ENCODE measurements at regions not wholly inside any gene's neighbourhood (a gene's known extent, or its start where the extent isn't known, plus 50 kb on each side); places are given as distances from the start of the nearest gene placed in this dataset.

GRCh38 chr6:95083506-95083905 lies 493.8 kb upstream of the MANEA start:
- H3K4me1 ChIP-seq (ENCODE audit: control insufficient read depth in 1 of 2, insufficient read depth in 2 of 2, low read length in 2 of 2), result no peaks in the 10 kb centered on the region
- H3K36me3 ChIP-seq (ENCODE audit: control insufficient read depth in 1 of 2, insufficient read depth in 2 of 2, low read length in 2 of 2), result no peaks in the 10 kb centered on the region
- H4K12ac ChIP-seq (ENCODE audit: low read depth, low read length), result no peak overlapping the region
- no peaks in the 10 kb centered on the region for H3K27me3 ChIP-seq (ENCODE audit: insufficient read depth, low read length)
- no peak overlapping the region for H2AFZ ChIP-seq (ENCODE audit: insufficient read depth, low read length, poor library complexity)
- no peak overlapping the region for H2BK120ac ChIP-seq (ENCODE audit: insufficient read depth, low read length, poor library complexity)
- H3K27ac ChIP-seq (ENCODE audit: low read depth, low read length), result no peak overlapping the region
- no peak overlapping the region for H3K14ac ChIP-seq (ENCODE audit: low read length)
- H3K79me2 ChIP-seq (ENCODE audit: control insufficient read depth, insufficient read depth, low read length, poor library complexity), result no peaks in the 10 kb centered on the region
- no peak overlapping the region for H3K18ac ChIP-seq (ENCODE audit: low read length)
- no CpG with 5 or more reads among the region's 12 CpGs for WGBS (ENCODE audit: extremely low coverage, insufficient coverage, insufficient read length)
- H2AK5ac ChIP-seq (ENCODE audit: low read length), result no peak overlapping the region
- no peak overlapping the region for H3K9ac ChIP-seq (ENCODE audit: low read length)
- peak overlapping the region; percentile 10 for H3K4me3 ChIP-seq (ENCODE audit: low read depth, low read length)
- H3K23ac ChIP-seq (ENCODE audit: low read length), result no peak overlapping the region
- H4K91ac ChIP-seq (ENCODE audit: low read depth, low read length), result no peak overlapping the region
- no peak overlapping the region for H3K4me2 ChIP-seq (ENCODE audit: low read length)
- no peak for DNase-seq
- no peak overlapping the region for H2BK5ac ChIP-seq (ENCODE audit: low read depth, low read length, poor library complexity)
- H4K8ac ChIP-seq (ENCODE audit: low read depth, low read length), result no peak overlapping the region
- H3K9me3 ChIP-seq (ENCODE audit: insufficient read depth, low read depth, low read length), result no peaks in the 10 kb centered on the region
- H2BK12ac ChIP-seq (ENCODE audit: low read length), result no peak overlapping the region
- no peak overlapping the region for H3K4ac ChIP-seq (ENCODE audit: low read depth, low read length)
- no peaks in the 10 kb centered on the region for H3K79me1 ChIP-seq (ENCODE audit: low read length)

GRCh38 chr6:95084867-95085266 lies 492.5 kb upstream of the MANEA start:
- peak in 1 of 2 donors; percentile 6 for DNase-seq
- Histone ChIP-seq H3K18ac (ENCODE audit: low read length) (no peak overlapping the region), H3K9me3 (ENCODE audit: insufficient read depth, low read depth, low read length) (no peaks in the 10 kb centered on the region), H2AK5ac (ENCODE audit: low read length) (no peak overlapping the region), H3K14ac (ENCODE audit: low read length) (no peak overlapping the region), H2BK5ac (ENCODE audit: low read depth, low read length, poor library complexity) (no peak overlapping the region), H3K23ac (ENCODE audit: low read length) (no peak overlapping the region), H3K36me3 (ENCODE audit: control insufficient read depth in 1 of 2, insufficient read depth in 2 of 2, low read length in 2 of 2) (no peaks in the 10 kb centered on the region), H3K79me2 (ENCODE audit: control insufficient read depth, insufficient read depth, low read length, poor library complexity) (no peaks in the 10 kb centered on the region), H2BK12ac (ENCODE audit: low read length) (no peak overlapping the region), H2AFZ (ENCODE audit: insufficient read depth, low read length, poor library complexity) (no peak overlapping the region), H3K4me2 (ENCODE audit: low read length) (no peak overlapping the region), H3K4me1 (ENCODE audit: control insufficient read depth in 1 of 2, insufficient read depth in 2 of 2, low read length in 2 of 2) (no peaks in the 10 kb centered on the region), H3K4me3 (ENCODE audit: low read depth, low read length) (no peak overlapping the region), H3K4ac (ENCODE audit: low read depth, low read length) (no peak overlapping the region), H4K91ac (ENCODE audit: low read depth, low read length) (no peak overlapping the region), H4K12ac (ENCODE audit: low read depth, low read length) (no peak overlapping the region), H3K27me3 (ENCODE audit: insufficient read depth, low read length) (no peaks in the 10 kb centered on the region), H3K27ac (ENCODE audit: low read depth, low read length) (no peak overlapping the region), H3K79me1 (ENCODE audit: low read length) (no peaks in the 10 kb centered on the region), H3K9ac (ENCODE audit: low read length) (no peak overlapping the region), H2BK120ac (ENCODE audit: insufficient read depth, low read length, poor library complexity) (no peak overlapping the region), H4K8ac (ENCODE audit: low read depth, low read length) (no peak overlapping the region)
- WGBS (ENCODE audit: extremely low coverage, insufficient coverage, insufficient read length), result no CpG with 5 or more reads among the region's 19 CpGs

GRCh38 chr6:95087394-95088097 lies 489.8 kb upstream of the MANEA start:
- Histone ChIP-seq H2BK120ac (ENCODE audit: insufficient read depth, low read length, poor library complexity) (no peak overlapping the region), H3K4me2 (ENCODE audit: low read length) (no peak overlapping the region), H4K8ac (ENCODE audit: low read depth, low read length) (no peak overlapping the region)

GRCh38 chr6:95091823-95092436 lies 485.4 kb upstream of the MANEA start:
- no peaks in the 10 kb centered on the region for H3K36me3 ChIP-seq (ENCODE audit: control insufficient read depth in 1 of 2, insufficient read depth in 2 of 2, low read length in 2 of 2)
- DNase-seq, result peak in 1 of 2 donors; percentile 76
- no peak overlapping the region for H3K4me3 ChIP-seq (ENCODE audit: low read depth, low read length)
- H2BK120ac ChIP-seq (ENCODE audit: insufficient read depth, low read length, poor library complexity), result no peak overlapping the region
- H3K4ac ChIP-seq (ENCODE audit: low read depth, low read length), result no peak overlapping the region
- no peak overlapping the region for H4K91ac ChIP-seq (ENCODE audit: low read depth, low read length)
- H3K79me1 ChIP-seq (ENCODE audit: low read length), result no peaks in the 10 kb centered on the region
- H4K12ac ChIP-seq (ENCODE audit: low read depth, low read length), result no peak overlapping the region
- no peak overlapping the region for H2BK5ac ChIP-seq (ENCODE audit: low read depth, low read length, poor library complexity)
- WGBS (ENCODE audit: extremely low coverage, insufficient coverage, insufficient read length), result no CpG with 5 or more reads among the region's 5 CpGs
- no peak overlapping the region for H3K27ac ChIP-seq (ENCODE audit: low read depth, low read length)
- H4K8ac ChIP-seq (ENCODE audit: low read depth, low read length), result no peak overlapping the region
- H3K14ac ChIP-seq (ENCODE audit: low read length), result no peak overlapping the region
- no peak overlapping the region for H3K9ac ChIP-seq (ENCODE audit: low read length)
- no peak overlapping the region for H3K23ac ChIP-seq (ENCODE audit: low read length)
- no peak overlapping the region for H2AK5ac ChIP-seq (ENCODE audit: low read length)
- H3K18ac ChIP-seq (ENCODE audit: low read length), result no peak overlapping the region
- H3K9me3 ChIP-seq (ENCODE audit: insufficient read depth, low read depth, low read length), result no peaks in the 10 kb centered on the region
- no peaks in the 10 kb centered on the region for H3K79me2 ChIP-seq (ENCODE audit: control insufficient read depth, insufficient read depth, low read length, poor library complexity)
- no peaks in the 10 kb centered on the region for H3K4me1 ChIP-seq (ENCODE audit: control insufficient read depth in 1 of 2, insufficient read depth in 2 of 2, low read length in 2 of 2)
- no peaks in the 10 kb centered on the region for H3K27me3 ChIP-seq (ENCODE audit: insufficient read depth, low read length)
- H2BK12ac ChIP-seq (ENCODE audit: low read length), result no peak overlapping the region
- no peak overlapping the region for H2AFZ ChIP-seq (ENCODE audit: insufficient read depth, low read length, poor library complexity)
- no peak overlapping the region for H3K4me2 ChIP-seq (ENCODE audit: low read length)

More at GRCh38 chr6:95087394-95088097, 489.8 kb upstream of the MANEA start:
- no CpG with 5 or more reads among the region's 8 CpGs for WGBS (ENCODE audit: extremely low coverage, insufficient coverage, insufficient read length)
- Histone ChIP-seq H3K23ac (ENCODE audit: low read length) (no peak overlapping the region), H4K12ac (ENCODE audit: low read depth, low read length) (no peak overlapping the region), H3K14ac (ENCODE audit: low read length) (no peak overlapping the region), H2AFZ (ENCODE audit: insufficient read depth, low read length, poor library complexity) (no peak overlapping the region), H3K4me3 (ENCODE audit: low read depth, low read length) (no peak overlapping the region), H3K4me1 (ENCODE audit: control insufficient read depth in 1 of 2, insufficient read depth in 2 of 2, low read length in 2 of 2) (no peaks in the 10 kb centered on the region), H2BK12ac (ENCODE audit: low read length) (no peak overlapping the region), H3K9ac (ENCODE audit: low read length) (no peak overlapping the region), H3K79me1 (ENCODE audit: low read length) (no peaks in the 10 kb centered on the region), H3K27ac (ENCODE audit: low read depth, low read length) (no peak overlapping the region), H3K4ac (ENCODE audit: low read depth, low read length) (no peak overlapping the region), H2BK5ac (ENCODE audit: low read depth, low read length, poor library complexity) (no peak overlapping the region), H3K79me2 (ENCODE audit: control insufficient read depth, insufficient read depth, low read length, poor library complexity) (no peaks in the 10 kb centered on the region), H3K27me3 (ENCODE audit: insufficient read depth, low read length) (no peaks in the 10 kb centered on the region), H3K18ac (ENCODE audit: low read length) (no peak overlapping the region), H3K9me3 (ENCODE audit: insufficient read depth, low read depth, low read length) (no peaks in the 10 kb centered on the region), H2AK5ac (ENCODE audit: low read length) (no peak overlapping the region), H3K36me3 (ENCODE audit: control insufficient read depth in 1 of 2, insufficient read depth in 2 of 2, low read length in 2 of 2) (no peaks in the 10 kb centered on the region), H4K91ac (ENCODE audit: low read depth, low read length) (no peak overlapping the region)
- no peak for DNase-seq

All from trophoblast cell (in vitro differentiated cells and primary cell).